ENCODE measurements at regions not wholly inside any gene's neighbourhood (a gene's known extent, or its start where the extent isn't known, plus 50 kb on each side); places are given as distances from the start of the nearest gene placed in this dataset.

DNA sequence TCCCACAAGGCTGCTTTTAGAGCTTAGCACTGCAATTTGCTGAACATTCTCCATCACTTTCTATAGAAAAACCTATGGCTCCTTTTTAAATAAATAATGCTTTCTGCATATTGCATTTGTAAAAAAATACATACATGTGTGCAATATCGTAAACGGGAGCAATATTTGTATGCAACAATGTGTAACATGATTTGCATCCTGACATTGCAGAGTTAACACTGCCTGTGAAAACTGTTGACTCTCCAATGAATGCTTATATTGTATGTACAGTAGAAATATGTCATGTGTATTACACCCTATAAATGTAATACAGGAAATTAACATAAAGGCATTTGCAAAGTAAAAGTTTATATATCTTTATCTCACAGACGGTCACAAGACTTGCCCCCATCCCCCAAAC lies 135.0 kb upstream of the PIEZO2 start:
- no peak overlapping the region for H3K27ac ChIP-seq
- no peak for DNase-seq (ENCODE audit: low read depth, low spot score)

- DNase-seq (ENCODE audit: low read depth, low spot score): no peak
- no peak overlapping the region for H3K27ac ChIP-seq
Measured at GRCh38 chr18:11283479-11284161, 134.3 kb upstream of the PIEZO2 start.

DNA sequence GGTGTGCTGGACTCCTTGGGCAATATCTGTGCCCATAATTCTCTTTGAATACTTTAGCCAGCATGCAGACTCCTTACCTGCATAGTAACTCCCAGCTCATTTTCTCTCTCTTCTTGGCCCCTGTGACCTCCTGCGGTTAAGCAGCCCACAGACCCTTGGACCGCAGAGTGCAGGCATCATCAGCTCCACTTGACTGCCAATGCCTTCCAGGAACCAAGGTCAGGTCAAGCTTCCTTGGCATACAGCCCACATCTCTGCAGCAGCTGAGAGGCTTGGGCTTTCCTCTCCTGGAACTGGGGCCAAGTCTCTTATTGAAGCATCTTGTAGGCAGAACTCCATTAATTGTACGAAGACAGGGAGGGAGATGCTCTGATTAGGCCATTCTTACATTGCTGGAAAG lies 130.1 kb upstream of the PIEZO2 start:
- DNase-seq (ENCODE audit: low read depth, low spot score): no peak
- no peak overlapping the region for H3K27ac ChIP-seq

GRCh38 chr18:11276678-11277077 lies 127.3 kb upstream of the PIEZO2 start:
- no peak for DNase-seq (ENCODE audit: low read depth, low spot score)
- no peak overlapping the region for H3K27ac ChIP-seq

- H3K27ac ChIP-seq: no peak overlapping the region
- no peak for DNase-seq (ENCODE audit: low read depth, low spot score)
Measured at GRCh38 chr18:11274144-11274794, 124.9 kb upstream of the PIEZO2 start.

DNA sequence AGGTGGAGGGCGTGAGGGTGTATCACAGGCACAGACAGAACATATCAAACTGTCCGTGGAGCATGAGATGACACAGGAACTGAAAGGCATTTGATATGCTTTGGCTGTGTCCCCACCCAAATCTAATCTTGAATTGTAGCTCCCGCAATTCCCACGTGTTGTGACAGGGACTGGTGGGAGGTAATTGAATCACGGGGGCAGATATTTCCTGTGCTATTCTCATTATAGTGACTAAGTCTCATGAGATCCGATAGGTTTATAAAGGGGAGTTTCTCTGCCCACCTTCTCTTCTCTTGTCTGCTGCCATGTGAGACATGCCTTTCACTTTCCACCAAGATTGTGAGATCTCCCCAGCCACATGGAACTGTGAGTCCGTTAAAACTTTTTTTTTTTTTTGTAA lies 123.1 kb upstream of the PIEZO2 start:
- DNase-seq (ENCODE audit: low read depth, low spot score): no peak
- H3K27ac ChIP-seq: no peak overlapping the region

DNA sequence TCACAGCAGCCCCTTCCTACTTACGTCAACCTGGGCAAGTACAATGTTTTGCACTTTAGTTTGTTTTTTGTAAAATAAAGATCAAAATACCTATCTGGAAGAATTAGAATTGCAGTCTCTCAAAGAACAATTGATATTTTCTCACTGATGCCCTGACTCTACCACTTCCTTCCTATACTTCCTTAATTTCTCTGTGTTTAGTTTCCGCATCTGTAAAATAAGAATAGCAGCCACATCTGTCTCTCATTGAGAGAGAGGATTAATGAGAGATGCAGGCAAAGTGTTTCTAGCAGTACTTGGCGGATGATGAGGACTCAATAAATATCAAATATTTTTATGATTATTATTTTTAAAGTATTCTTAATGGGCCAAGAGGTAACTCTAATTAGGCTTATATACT lies 122.6 kb upstream of the PIEZO2 start:
- no peak for DNase-seq (ENCODE audit: low read depth, low spot score)

DNA sequence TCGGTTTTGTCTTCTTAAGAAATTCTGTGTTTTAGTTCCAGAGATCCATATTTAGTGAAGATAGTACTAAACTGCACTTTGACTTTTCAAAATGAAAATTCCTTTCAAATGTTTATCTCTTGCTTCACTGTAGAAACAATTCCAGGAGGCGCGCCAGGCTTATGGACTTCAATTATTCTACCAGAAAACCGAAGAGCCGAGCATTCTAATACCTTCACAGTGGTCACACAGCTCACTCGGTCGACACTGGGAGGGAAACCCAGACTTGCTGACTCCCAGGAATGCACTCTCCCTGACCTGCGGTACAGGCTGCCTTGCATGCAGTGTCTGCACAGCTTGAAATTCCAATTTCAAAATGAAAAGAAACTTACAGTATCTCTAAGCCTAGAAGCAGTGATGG lies 119.9 kb upstream of the PIEZO2 start:
- no peak for DNase-seq (ENCODE audit: low read depth, low spot score)
- H3K27ac ChIP-seq: no peak overlapping the region

More for the DNA sequence above, 122.6 kb upstream of the PIEZO2 start:
- no peak overlapping the region for H3K27ac ChIP-seq

DNA sequence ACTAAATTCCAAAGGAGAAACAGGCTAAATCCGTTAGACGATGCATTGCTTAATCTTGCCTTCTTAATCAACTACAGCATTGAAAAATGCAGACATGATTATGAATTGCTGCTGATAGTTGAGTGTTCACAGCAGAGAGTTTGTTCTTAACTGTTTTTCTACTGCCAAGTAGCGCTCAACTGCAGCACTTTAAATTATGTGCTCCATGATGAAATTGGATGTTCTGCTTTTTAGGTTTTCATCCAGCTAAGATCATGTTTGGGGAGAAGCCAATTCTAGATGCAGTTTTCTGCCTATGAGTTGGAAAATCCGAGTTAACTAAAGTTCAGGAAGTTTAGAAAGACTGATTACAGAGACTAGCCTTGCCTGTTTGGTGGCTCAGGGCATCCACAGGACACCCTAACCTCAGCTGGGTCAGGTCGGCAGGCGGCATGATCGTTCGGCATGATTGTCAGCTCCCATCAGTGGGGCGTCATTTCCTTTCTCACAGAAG lies 119.4 kb upstream of the PIEZO2 start:
- DNase-seq (ENCODE audit: low read depth, low spot score): no peak
- H3K27ac ChIP-seq: no peak overlapping the region

DNA sequence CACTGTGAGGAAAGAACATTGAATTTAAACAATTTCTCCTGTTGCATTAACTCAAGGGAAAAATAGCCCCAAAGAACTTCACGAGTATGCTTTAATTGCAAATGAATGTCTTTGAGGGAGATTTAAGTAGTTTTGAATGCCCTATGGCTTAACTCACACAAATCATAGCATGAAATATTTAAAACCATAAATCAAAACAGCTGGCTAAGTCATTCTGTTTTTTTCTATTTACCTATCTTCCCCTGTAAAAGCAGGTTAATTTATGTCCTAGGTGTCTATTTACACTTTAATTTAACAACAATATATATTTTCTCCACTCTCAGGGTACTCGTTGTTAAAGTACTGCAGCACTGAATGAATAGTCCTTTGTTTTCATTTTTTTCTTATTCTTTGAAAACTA lies 118.8 kb upstream of the PIEZO2 start:
- no peak overlapping the region for H3K27ac ChIP-seq
- no peak for DNase-seq (ENCODE audit: low read depth, low spot score)

DNA sequence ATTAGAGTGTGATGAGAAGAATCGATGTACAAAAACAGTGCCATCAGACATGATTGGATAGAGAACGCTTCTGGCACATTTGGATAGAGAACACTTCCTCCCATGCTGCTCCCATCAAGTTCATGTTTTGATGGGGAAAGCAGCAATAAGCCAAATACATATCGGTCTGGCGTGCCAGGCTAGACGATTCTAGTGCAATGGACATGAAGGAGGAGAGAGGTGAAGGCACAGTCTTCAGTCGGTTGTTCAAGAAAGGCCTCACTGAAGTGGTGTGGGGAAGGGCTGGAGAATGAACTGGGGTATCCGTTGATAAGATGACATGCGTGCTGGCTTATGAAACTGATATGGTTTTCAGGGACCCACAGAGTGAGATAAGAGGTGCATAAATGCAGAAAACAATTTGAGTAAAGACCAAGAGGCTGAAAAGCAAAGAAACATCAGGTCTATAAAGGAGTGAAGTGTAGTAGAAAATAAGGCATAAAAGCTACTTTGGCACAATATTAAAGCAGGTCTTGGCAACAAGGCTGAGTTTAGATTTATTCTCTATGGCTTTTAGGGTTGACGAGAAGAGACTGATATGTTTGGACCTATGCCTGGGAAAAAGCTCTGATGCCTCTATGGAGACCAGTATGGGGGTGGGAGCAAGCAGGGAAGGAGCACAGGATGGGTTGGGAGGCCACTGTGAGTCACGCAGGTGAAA lies 117.6 kb upstream of the PIEZO2 start:
- DNase-seq (ENCODE audit: low read depth, low spot score): no peak
- H3K27ac ChIP-seq: no peak overlapping the region

DNA sequence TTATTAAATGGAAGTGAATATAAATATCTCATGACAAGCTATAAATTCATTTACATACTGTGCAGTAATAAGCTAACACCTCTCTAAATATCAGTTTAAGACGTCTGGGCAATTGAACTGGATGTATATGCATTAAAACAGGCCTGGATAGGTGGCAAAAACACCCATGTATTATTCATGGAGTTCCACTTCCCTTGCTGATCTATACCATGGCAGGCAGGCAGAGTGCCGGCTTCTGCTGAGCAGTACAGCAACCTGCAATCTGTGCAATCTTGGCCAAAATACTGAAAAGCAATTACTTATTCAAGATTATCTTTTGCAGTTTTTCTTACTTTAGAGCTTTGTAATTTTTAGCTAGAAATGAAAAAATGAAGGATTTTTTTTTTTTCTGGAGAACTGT lies 112.1 kb upstream of the PIEZO2 start:
- DNase-seq (ENCODE audit: low read depth, low spot score): no peak
- H3K27ac ChIP-seq: no peak overlapping the region

- DNase-seq (ENCODE audit: low read depth, low spot score): no peak
- H3K27ac ChIP-seq: no peak overlapping the region
Measured at GRCh38 chr18:11260961-11261461, 111.6 kb upstream of the PIEZO2 start.

DNA sequence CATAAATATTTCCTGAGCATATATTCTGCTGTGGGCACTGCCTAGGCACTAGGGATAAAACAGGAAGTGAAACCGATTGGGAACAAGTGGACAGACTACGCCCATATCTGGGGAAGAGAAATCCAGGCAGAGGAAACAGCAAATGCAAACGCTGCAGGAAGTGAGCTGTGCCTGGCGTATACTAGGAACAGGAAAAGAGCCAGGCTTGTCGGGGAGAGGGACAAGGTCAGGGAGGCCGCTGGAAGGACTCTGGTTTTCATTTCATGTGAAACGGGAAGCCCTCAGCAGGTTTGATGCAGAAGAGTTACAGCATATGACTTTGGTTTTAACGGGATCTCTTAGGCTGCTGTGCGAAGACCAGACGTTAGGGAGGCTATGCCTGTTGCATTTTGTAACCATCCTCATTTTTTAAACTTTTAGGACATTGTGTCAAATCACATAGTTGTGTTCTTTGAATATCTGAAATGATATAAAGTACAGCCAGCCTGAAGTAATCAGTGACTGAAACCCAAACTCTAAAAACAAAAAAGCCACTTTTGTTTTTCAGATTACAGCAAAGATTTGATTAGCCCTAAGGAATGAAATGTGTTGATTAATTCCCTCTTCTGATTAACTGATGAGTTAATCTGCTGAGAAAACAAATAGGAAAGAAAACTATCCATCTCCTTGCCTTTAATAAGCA lies 110.2 kb upstream of the PIEZO2 start:
- DNase-seq (ENCODE audit: low read depth, low spot score): no peak
- no peak overlapping the region for H3K27ac ChIP-seq

DNA sequence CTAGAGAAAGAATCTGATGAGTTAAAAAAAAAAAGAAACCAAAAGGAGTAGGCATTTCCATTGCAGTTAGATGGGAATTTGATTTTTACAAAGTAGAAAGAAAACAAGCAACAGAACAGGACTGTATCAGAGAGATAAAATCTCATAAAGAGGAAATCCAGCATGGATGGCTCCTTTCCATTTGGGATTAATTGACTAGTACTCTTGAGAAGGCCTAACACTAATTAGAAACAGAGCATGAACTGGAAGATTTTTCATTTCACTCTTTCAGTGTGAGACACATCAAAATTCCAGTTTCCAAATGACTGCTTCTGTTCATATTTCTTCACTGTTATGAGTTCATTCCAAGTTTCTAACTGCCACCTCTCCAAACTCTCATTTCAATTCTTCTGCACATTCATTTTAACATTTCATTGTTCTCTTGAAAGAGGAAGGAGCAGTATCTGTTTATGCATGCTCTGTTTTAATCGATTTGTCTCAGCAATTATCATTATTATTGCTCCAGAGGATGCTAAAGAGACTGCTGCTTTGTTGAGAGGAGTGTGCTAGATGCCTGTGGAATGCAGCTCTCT lies 108.8 kb upstream of the PIEZO2 start:
- no peak for DNase-seq (ENCODE audit: low read depth, low spot score)
- no peak overlapping the region for H3K27ac ChIP-seq

GRCh38 chr18:11256251-11256650 lies 106.9 kb upstream of the PIEZO2 start:
- H3K27ac ChIP-seq: no peak overlapping the region
- no peak for DNase-seq (ENCODE audit: low read depth, low spot score)

GRCh38 chr18:11251891-11252270 lies 102.5 kb upstream of the PIEZO2 start:
- no peak for DNase-seq (ENCODE audit: low read depth, low spot score)
- H3K27ac ChIP-seq: no peak overlapping the region

- no peak overlapping the region for H3K27ac ChIP-seq
- no peak for DNase-seq (ENCODE audit: low read depth, low spot score)
Measured at GRCh38 chr18:11251229-11251890, 102.0 kb upstream of the PIEZO2 start.

GRCh38 chr18:11249391-11249790 lies 100.0 kb upstream of the PIEZO2 start:
- no peak overlapping the region for H3K27ac ChIP-seq

More at GRCh38 chr18:11249391-11249790, 100.0 kb upstream of the PIEZO2 start:
- no peak for DNase-seq (ENCODE audit: low read depth, low spot score)

Measured in epithelial cell of prostate (primary cell).